ENCODE measurements at regions not wholly inside any gene's neighbourhood (a gene's known extent, or its start where the extent isn't known, plus 50 kb on each side); places are given as distances from the start of the nearest gene placed in this dataset.
"Not testable (repeated sequence)": the region's sequence is repeated elsewhere in the genome, so short reads cannot be mapped to it uniquely, and the experiment has no call there.

GRCh38 chr11:57917632-57918031 is 106.0 kb upstream of the OR9Q1 start:
- no peak for DNase-seq (ENCODE audit: low read depth)

- DNase-seq (ENCODE audit: low read depth), result no peak
Measured at GRCh38 chr11:57920971-57921370, 102.7 kb upstream of the OR9Q1 start.

- DNase-seq (ENCODE audit: low read depth), result no peak
Measured at GRCh38 chr11:57932105-57932504, 91.6 kb upstream of the OR9Q1 start.

GRCh38 chr11:57935402-57936049 is 88.2 kb upstream of the OR9Q1 start:
- DNase-seq (ENCODE audit: low read depth), result no peak

GRCh38 chr11:57936050-57936418 is 87.6 kb upstream of the OR9Q1 start:
- no peak for DNase-seq (ENCODE audit: low read depth)

- no peak for DNase-seq (ENCODE audit: low read depth)
Measured at GRCh38 chr11:57937431-57937830, 86.2 kb upstream of the OR9Q1 start.

GRCh38 chr11:57938351-57938750 is 85.3 kb upstream of the OR9Q1 start:
- no peak for DNase-seq (ENCODE audit: low read depth)

GRCh38 chr11:57940044-57940756 is 83.5 kb upstream of the OR9Q1 start:
- no peak for DNase-seq (ENCODE audit: low read depth)

- no peak for DNase-seq (ENCODE audit: low read depth)
Measured at GRCh38 chr11:57941875-57942274, 81.8 kb upstream of the OR9Q1 start.

- no peak for DNase-seq (ENCODE audit: low read depth)
Measured at GRCh38 chr11:57942808-57943207, 80.9 kb upstream of the OR9Q1 start.

GRCh38 chr11:57943766-57944165 is 79.9 kb upstream of the OR9Q1 start:
- not testable (repeated sequence) for DNase-seq (ENCODE audit: low read depth)

- no peak for DNase-seq (ENCODE audit: low read depth)
Measured at GRCh38 chr11:57946628-57947027, 77.1 kb upstream of the OR9Q1 start.

GRCh38 chr11:57964660-57965059 is 59.0 kb upstream of the OR9Q1 start:
- no peak for DNase-seq (ENCODE audit: low read depth)

- DNase-seq (ENCODE audit: low read depth), result no peak
Measured at GRCh38 chr11:57971272-57972012, 52.2 kb upstream of the OR9Q1 start.

- DNase-seq (ENCODE audit: low read depth), result no peak
Measured at GRCh38 chr11:57972013-57972367, 51.7 kb upstream of the OR9Q1 start.
